Trophoblast cell (in vitro differentiated cells and primary cell): ENCODE measurements at regions not wholly inside any gene's neighbourhood (a gene's known extent, or its start where the extent isn't known, plus 50 kb on each side); places are given as distances from the start of the nearest gene placed in this dataset.
"Not testable (repeated sequence)": the region's sequence is repeated elsewhere in the genome, so short reads cannot be mapped to it uniquely, and the experiment has no call there.

ENCODE experiments used
- DNase-seq, 2 donors: peaks; one replicate each; pipeline ENCODE4 v3.0.0-alpha.2; 2016
- H2AFZ ChIP-seq: 2 replicates; pipeline ENCODE4 v1.6.1; 2013; ENCODE audit warnings: low read length, moderate library complexity, mild to moderate bottlenecking; ENCODE audit not compliant: insufficient read depth, poor library complexity
- H2AK5ac ChIP-seq: 2 replicates; pipeline ENCODE4 v1.6.1; 2013; ENCODE audit warnings: mild to moderate bottlenecking, low read length
- H2BK120ac ChIP-seq: 2 replicates; pipeline ENCODE4 v1.6.1; 2013; ENCODE audit warnings: low read length, mild to moderate bottlenecking, moderate library complexity; ENCODE audit not compliant: insufficient read depth, poor library complexity
- H2BK12ac ChIP-seq: 2 replicates; pipeline ENCODE4 v1.6.1; 2013; ENCODE audit warnings: mild to moderate bottlenecking, low read length, moderate library complexity
- H2BK5ac ChIP-seq: 2 replicates; pipeline ENCODE4 v1.6.1; 2013; ENCODE audit warnings: low read length, low read depth, moderate library complexity, mild to moderate bottlenecking; ENCODE audit not compliant: poor library complexity
- H3K14ac ChIP-seq: 2 replicates; pipeline ENCODE4 v1.6.1; 2013; ENCODE audit warnings: mild to moderate bottlenecking, low read length
- H3K18ac ChIP-seq: 2 replicates; pipeline ENCODE4 v1.6.1; 2013; ENCODE audit warnings: mild to moderate bottlenecking, low read length
- H3K23ac ChIP-seq: 2 replicates; pipeline ENCODE4 v1.6.1; 2013; ENCODE audit warnings: low read length
- H3K27ac ChIP-seq: 2 replicates; pipeline ENCODE4 v1.5.1; 2013; ENCODE audit warnings: low read depth, mild to moderate bottlenecking, inconsistent platforms, low read length, moderate library complexity
- H3K27me3 ChIP-seq: 2 replicates; pipeline ENCODE4 v1.6.1; 2013; ENCODE audit warnings: inconsistent platforms, mild to moderate bottlenecking, low read length, moderate library complexity; ENCODE audit not compliant: insufficient read depth
- H3K36me3 ChIP-seq, 2 experiments: 1 replicate in 1 of 2; 2 replicates in 1 of 2; pipeline ENCODE4 v1.6.1; 2013; ENCODE audit warnings: low read length in 2 of 2, mild to moderate bottlenecking in 2 of 2, moderate library complexity in 1 of 2; ENCODE audit not compliant: insufficient read depth in 2 of 2, control insufficient read depth in 1 of 2
- H3K4ac ChIP-seq: 2 replicates; pipeline ENCODE4 v1.6.1; 2013; ENCODE audit warnings: low read depth, mild to moderate bottlenecking, low read length, moderate library complexity
- H3K4me1 ChIP-seq, 2 experiments: 1 replicate in 1 of 2; 2 replicates in 1 of 2; pipeline ENCODE4 v1.6.1; 2013; ENCODE audit warnings: low read length in 2 of 2, mild to moderate bottlenecking in 2 of 2, moderate library complexity in 1 of 2; ENCODE audit not compliant: insufficient read depth in 2 of 2, control insufficient read depth in 1 of 2
- H3K4me2 ChIP-seq: 2 replicates; pipeline ENCODE4 v1.6.1; 2013; ENCODE audit warnings: inconsistent platforms, mild to moderate bottlenecking, low read length, moderate library complexity
- H3K4me3 ChIP-seq: 2 replicates; pipeline ENCODE4 v1.5.1; 2013; ENCODE audit warnings: mild to moderate bottlenecking, low read depth, low read length, inconsistent platforms
- H3K79me1 ChIP-seq: one replicate; pipeline ENCODE4 v1.6.1; 2013; ENCODE audit warnings: low read length
- H3K79me2 ChIP-seq: 2 replicates; pipeline ENCODE4 v1.6.1; 2013; ENCODE audit warnings: low read length, mild to moderate bottlenecking; ENCODE audit not compliant: control insufficient read depth, insufficient read depth, poor library complexity
- H3K9ac ChIP-seq: 2 replicates; pipeline ENCODE4 v1.6.1; 2013; ENCODE audit warnings: mild to moderate bottlenecking, low read length
- H3K9me3 ChIP-seq: 2 replicates; pipeline ENCODE4 v1.6.1; 2013; ENCODE audit warnings: low read depth, mild to moderate bottlenecking, control low read depth, inconsistent platforms, low read length; ENCODE audit not compliant: insufficient read depth
- H4K12ac ChIP-seq: 2 replicates; pipeline ENCODE4 v1.6.1; 2013; ENCODE audit warnings: low read depth, mild to moderate bottlenecking, low read length, moderate library complexity
- H4K8ac ChIP-seq: 2 replicates; pipeline ENCODE4 v1.6.1; 2013; ENCODE audit warnings: low read depth, mild to moderate bottlenecking, low read length, moderate library complexity
- H4K91ac ChIP-seq: one replicate; pipeline ENCODE4 v1.6.1; 2013; ENCODE audit warnings: low read depth, mild to moderate bottlenecking, low read length, moderate library complexity
- WGBS: extraction: QIAGEN DNeasy Blood & Tissue Kit; methylation state at CpG from one replicate; pipeline ENCODE4 v1.1.7; 2013; ENCODE audit warnings: missing lambda C conversion rate; ENCODE audit not compliant: insufficient read length, insufficient coverage; ENCODE audit errors: extremely low coverage; 5-methylcytosine and 5-hydroxymethylcytosine counted together

GRCh38 chr4:31266094-31266493 is 545.9 kb downstream of the PCDH7 start:
- not testable (repeated sequence) for H4K8ac ChIP-seq, H2BK120ac ChIP-seq, H3K27me3 ChIP-seq, H2AFZ ChIP-seq, DNase-seq, H3K79me2 ChIP-seq, H4K12ac ChIP-seq, H3K36me3 ChIP-seq, H3K4me2 ChIP-seq, H3K14ac ChIP-seq, H3K4ac ChIP-seq, H3K9me3 ChIP-seq, H3K23ac ChIP-seq, H3K79me1 ChIP-seq, H2BK12ac ChIP-seq, H3K4me1 ChIP-seq, H3K18ac ChIP-seq, H3K4me3 ChIP-seq, H2BK5ac ChIP-seq, H4K91ac ChIP-seq, H2AK5ac ChIP-seq, H3K9ac ChIP-seq, H3K27ac ChIP-seq
- no CpG with 5 or more reads among the region's 4 CpGs for WGBS

- no peak overlapping the region for H3K18ac ChIP-seq
- no peak overlapping the region for H3K23ac ChIP-seq
- H3K4me1 ChIP-seq: no peaks in the 10 kb centered on the region
- DNase-seq: no peak
- WGBS: no CpG with 5 or more reads among the region's 6 CpGs
- H2BK12ac ChIP-seq: no peak overlapping the region
- no peak overlapping the region for H2BK5ac ChIP-seq
- no peak overlapping the region for H2AK5ac ChIP-seq
- H3K27me3 ChIP-seq: no peaks in the 10 kb centered on the region
- H2AFZ ChIP-seq: no peak overlapping the region
- no peak overlapping the region for H3K9ac ChIP-seq
- no peak overlapping the region for H3K14ac ChIP-seq
- no peaks in the 10 kb centered on the region for H3K36me3 ChIP-seq
- no peak overlapping the region for H3K4me3 ChIP-seq
- H4K8ac ChIP-seq: no peak overlapping the region
- H3K4me2 ChIP-seq: no peak overlapping the region
- no peak overlapping the region for H3K4ac ChIP-seq
- H3K79me2 ChIP-seq: no peaks in the 10 kb centered on the region
- no peak overlapping the region for H4K12ac ChIP-seq
- no peak overlapping the region for H3K27ac ChIP-seq
- H3K79me1 ChIP-seq: no peaks in the 10 kb centered on the region
- H3K9me3 ChIP-seq: no peaks in the 10 kb centered on the region
- no peak overlapping the region for H4K91ac ChIP-seq
- H2BK120ac ChIP-seq: no peak overlapping the region
Observed at GRCh38 chr4:31272331-31273061, 552.3 kb downstream of the PCDH7 start.

- no peak overlapping the region for H2BK12ac ChIP-seq
- H4K12ac ChIP-seq: no peak overlapping the region
- H4K8ac ChIP-seq: no peak overlapping the region
- DNase-seq: no peak
- no peaks in the 10 kb centered on the region for H3K27me3 ChIP-seq
- no peak overlapping the region for H3K4me3 ChIP-seq
- H3K9me3 ChIP-seq: no peaks in the 10 kb centered on the region
- no peak overlapping the region for H4K91ac ChIP-seq
- H2AK5ac ChIP-seq: no peak overlapping the region
- H2BK5ac ChIP-seq: no peak overlapping the region
- H3K79me1 ChIP-seq: no peaks in the 10 kb centered on the region
- H3K36me3 ChIP-seq: no peaks in the 10 kb centered on the region
- H3K23ac ChIP-seq: no peak overlapping the region
- no peak overlapping the region for H2BK120ac ChIP-seq
- H2AFZ ChIP-seq: no peak overlapping the region
- no peak overlapping the region for H3K4me2 ChIP-seq
- no peaks in the 10 kb centered on the region for H3K79me2 ChIP-seq
- H3K4me1 ChIP-seq: no peaks in the 10 kb centered on the region
- no peak overlapping the region for H3K18ac ChIP-seq
- no peak overlapping the region for H3K27ac ChIP-seq
- H3K9ac ChIP-seq: no peak overlapping the region
- no peak overlapping the region for H3K14ac ChIP-seq
- no peak overlapping the region for H3K4ac ChIP-seq
Observed at GRCh38 chr4:31275906-31276305, 555.7 kb downstream of the PCDH7 start.

- Histone ChIP-seq H3K79me1 (no peaks in the 10 kb centered on the region), H2AFZ (no peak overlapping the region), H3K4me2 (no peak overlapping the region), H3K9me3 (no peaks in the 10 kb centered on the region), H4K12ac (no peak overlapping the region), H2BK120ac (no peak overlapping the region), H3K79me2 (no peaks in the 10 kb centered on the region), H3K18ac (no peak overlapping the region), H3K9ac (no peak overlapping the region), H3K27me3 (no peaks in the 10 kb centered on the region), H3K4ac (no peak overlapping the region), H3K36me3 (no peaks in the 10 kb centered on the region), H3K27ac (no peak overlapping the region), H3K4me1 (no peaks in the 10 kb centered on the region), H4K91ac (no peak overlapping the region), H3K4me3 (no peak overlapping the region), H3K23ac (no peak overlapping the region), H4K8ac (no peak overlapping the region), H2BK12ac (no peak overlapping the region), H3K14ac (no peak overlapping the region), H2BK5ac (no peak overlapping the region), H2AK5ac (no peak overlapping the region)
- no CpG with 5 or more reads among the region's 4 CpGs for WGBS
- DNase-seq: no peak
Observed at GRCh38 chr4:31283679-31284078, 563.5 kb downstream of the PCDH7 start.
